ENCODE measurements at regions not wholly inside any gene's neighbourhood (a gene's known extent, or its start where the extent isn't known, plus 50 kb on each side); places are given as distances from the start of the nearest gene placed in this dataset.

GRCh38 chr1:170854677-170855076 is 80.7 kb upstream of the MROH9 start:
- no peak for TF ChIP-seq CTCF (IDR thresholded peaks at IDR 0.05)
- TF ChIP-seq POLR2A (IDR thresholded peaks at IDR 0.05): no peak
